ENCODE measurements at regions not wholly inside any gene's neighbourhood (a gene's known extent, or its start where the extent isn't known, plus 50 kb on each side); places are given as distances from the start of the nearest gene placed in this dataset.
"Not testable (repeated sequence)": the region's sequence is repeated elsewhere in the genome, so short reads cannot be mapped to it uniquely, and the experiment has no call there.

- no peak for DNase-seq
These were observed 533.4 kb upstream of the BRINP1 start for GRCh38 chr9:119902611-119903010.

- DNase-seq: no peak
These were observed 529.1 kb upstream of the BRINP1 start for GRCh38 chr9:119898316-119898715.

GRCh38 chr9:119884438-119884837, 515.2 kb upstream of the BRINP1 start:
- DNase-seq: no peak

GRCh38 chr9:119881898-119882297, 512.7 kb upstream of the BRINP1 start:
- no peak for DNase-seq

- DNase-seq: no peak
These were observed 511.1 kb upstream of the BRINP1 start for GRCh38 chr9:119880361-119880760.

GRCh38 chr9:119877306-119877705, 508.1 kb upstream of the BRINP1 start:
- DNase-seq: no peak

GRCh38 chr9:119873877-119874276, 504.6 kb upstream of the BRINP1 start:
- no peak for DNase-seq

- DNase-seq: not testable (repeated sequence)
These were observed 501.0 kb upstream of the BRINP1 start for GRCh38 chr9:119870251-119870650.

GRCh38 chr9:119868694-119869093, 499.5 kb upstream of the BRINP1 start:
- DNase-seq: no peak

- no peak for DNase-seq
These were observed 492.6 kb upstream of the BRINP1 start for GRCh38 chr9:119861842-119862241.

GRCh38 chr9:119859128-119859527, 489.9 kb upstream of the BRINP1 start:
- no peak for DNase-seq

GRCh38 chr9:119853126-119853525, 483.9 kb upstream of the BRINP1 start:
- DNase-seq: no peak

- no peak for DNase-seq
These were observed 483.2 kb upstream of the BRINP1 start for GRCh38 chr9:119852390-119852789.

- no peak for DNase-seq
These were observed 475.2 kb upstream of the BRINP1 start for GRCh38 chr9:119844431-119844830.

- no peak for DNase-seq
These were observed 471.8 kb upstream of the BRINP1 start for GRCh38 chr9:119841016-119841415.

- no peak for DNase-seq
These were observed 470.7 kb upstream of the BRINP1 start for GRCh38 chr9:119839888-119840287.

GRCh38 chr9:119838210-119838609, 469.0 kb upstream of the BRINP1 start:
- DNase-seq: no peak

- DNase-seq: no peak
These were observed 466.8 kb upstream of the BRINP1 start for GRCh38 chr9:119836036-119836435.

GRCh38 chr9:119834064-119834620, 464.9 kb upstream of the BRINP1 start:
- no peak for DNase-seq

- no peak for DNase-seq
These were observed 462.1 kb upstream of the BRINP1 start for GRCh38 chr9:119831309-119831708.

- DNase-seq: no peak
These were observed 460.5 kb upstream of the BRINP1 start for GRCh38 chr9:119829748-119830147.

GRCh38 chr9:119829186-119829585, 460.0 kb upstream of the BRINP1 start:
- no peak for DNase-seq

- no peak for DNase-seq
These were observed 458.3 kb upstream of the BRINP1 start for GRCh38 chr9:119827526-119827925.

GRCh38 chr9:119827126-119827525, 457.9 kb upstream of the BRINP1 start:
- DNase-seq: no peak

GRCh38 chr9:119818726-119819435, 449.6 kb upstream of the BRINP1 start:
- no peak for DNase-seq

All from activated CD8-positive, alpha-beta memory T cell treated with anti-CD3 and anti-CD28 coated beads, Interleukin-2, amount 50 U/mL, for 4 hours (primary cell).